Trophoblast cell (in vitro differentiated cells and primary cell): ENCODE measurements at regions not wholly inside any gene's neighbourhood (a gene's known extent, or its start where the extent isn't known, plus 50 kb on each side); places are given as distances from the start of the nearest gene placed in this dataset.

Experiments
- DNase-seq, 2 donors: peaks; one replicate each; pipeline ENCODE4 v3.0.0-alpha.2; 2016
- H2AFZ ChIP-seq: 2 replicates; pipeline ENCODE4 v1.6.1; 2013; ENCODE audit warnings: low read length, moderate library complexity, mild to moderate bottlenecking; ENCODE audit not compliant: insufficient read depth, poor library complexity
- H2AK5ac ChIP-seq: 2 replicates; pipeline ENCODE4 v1.6.1; 2013; ENCODE audit warnings: mild to moderate bottlenecking, low read length
- H2BK120ac ChIP-seq: 2 replicates; pipeline ENCODE4 v1.6.1; 2013; ENCODE audit warnings: low read length, mild to moderate bottlenecking, moderate library complexity; ENCODE audit not compliant: insufficient read depth, poor library complexity
- H2BK12ac ChIP-seq: 2 replicates; pipeline ENCODE4 v1.6.1; 2013; ENCODE audit warnings: mild to moderate bottlenecking, low read length, moderate library complexity
- H2BK5ac ChIP-seq: 2 replicates; pipeline ENCODE4 v1.6.1; 2013; ENCODE audit warnings: low read length, low read depth, moderate library complexity, mild to moderate bottlenecking; ENCODE audit not compliant: poor library complexity
- H3K14ac ChIP-seq: 2 replicates; pipeline ENCODE4 v1.6.1; 2013; ENCODE audit warnings: mild to moderate bottlenecking, low read length
- H3K18ac ChIP-seq: 2 replicates; pipeline ENCODE4 v1.6.1; 2013; ENCODE audit warnings: mild to moderate bottlenecking, low read length
- H3K23ac ChIP-seq: 2 replicates; pipeline ENCODE4 v1.6.1; 2013; ENCODE audit warnings: low read length
- H3K27ac ChIP-seq: 2 replicates; pipeline ENCODE4 v1.5.1; 2013; ENCODE audit warnings: low read depth, mild to moderate bottlenecking, inconsistent platforms, low read length, moderate library complexity
- H3K27me3 ChIP-seq: 2 replicates; pipeline ENCODE4 v1.6.1; 2013; ENCODE audit warnings: inconsistent platforms, mild to moderate bottlenecking, low read length, moderate library complexity; ENCODE audit not compliant: insufficient read depth
- H3K36me3 ChIP-seq, 2 experiments: 1 replicate in 1 of 2; 2 replicates in 1 of 2; pipeline ENCODE4 v1.6.1; 2013; ENCODE audit warnings: low read length in 2 of 2, mild to moderate bottlenecking in 2 of 2, moderate library complexity in 1 of 2; ENCODE audit not compliant: insufficient read depth in 2 of 2, control insufficient read depth in 1 of 2
- H3K4ac ChIP-seq: 2 replicates; pipeline ENCODE4 v1.6.1; 2013; ENCODE audit warnings: low read depth, mild to moderate bottlenecking, low read length, moderate library complexity
- H3K4me1 ChIP-seq, 2 experiments: 1 replicate in 1 of 2; 2 replicates in 1 of 2; pipeline ENCODE4 v1.6.1; 2013; ENCODE audit warnings: low read length in 2 of 2, mild to moderate bottlenecking in 2 of 2, moderate library complexity in 1 of 2; ENCODE audit not compliant: insufficient read depth in 2 of 2, control insufficient read depth in 1 of 2
- H3K4me2 ChIP-seq: 2 replicates; pipeline ENCODE4 v1.6.1; 2013; ENCODE audit warnings: inconsistent platforms, mild to moderate bottlenecking, low read length, moderate library complexity
- H3K4me3 ChIP-seq: 2 replicates; pipeline ENCODE4 v1.5.1; 2013; ENCODE audit warnings: mild to moderate bottlenecking, low read depth, low read length, inconsistent platforms
- H3K79me1 ChIP-seq: one replicate; pipeline ENCODE4 v1.6.1; 2013; ENCODE audit warnings: low read length
- H3K79me2 ChIP-seq: 2 replicates; pipeline ENCODE4 v1.6.1; 2013; ENCODE audit warnings: low read length, mild to moderate bottlenecking; ENCODE audit not compliant: control insufficient read depth, insufficient read depth, poor library complexity
- H3K9ac ChIP-seq: 2 replicates; pipeline ENCODE4 v1.6.1; 2013; ENCODE audit warnings: mild to moderate bottlenecking, low read length
- H3K9me3 ChIP-seq: 2 replicates; pipeline ENCODE4 v1.6.1; 2013; ENCODE audit warnings: low read depth, mild to moderate bottlenecking, control low read depth, inconsistent platforms, low read length; ENCODE audit not compliant: insufficient read depth
- H4K12ac ChIP-seq: 2 replicates; pipeline ENCODE4 v1.6.1; 2013; ENCODE audit warnings: low read depth, mild to moderate bottlenecking, low read length, moderate library complexity
- H4K8ac ChIP-seq: 2 replicates; pipeline ENCODE4 v1.6.1; 2013; ENCODE audit warnings: low read depth, mild to moderate bottlenecking, low read length, moderate library complexity
- H4K91ac ChIP-seq: one replicate; pipeline ENCODE4 v1.6.1; 2013; ENCODE audit warnings: low read depth, mild to moderate bottlenecking, low read length, moderate library complexity
- WGBS: extraction: QIAGEN DNeasy Blood & Tissue Kit; methylation state at CpG from one replicate; pipeline ENCODE4 v1.1.7; 2013; ENCODE audit warnings: missing lambda C conversion rate; ENCODE audit not compliant: insufficient read length, insufficient coverage; ENCODE audit errors: extremely low coverage; 5-methylcytosine and 5-hydroxymethylcytosine counted together

DNA sequence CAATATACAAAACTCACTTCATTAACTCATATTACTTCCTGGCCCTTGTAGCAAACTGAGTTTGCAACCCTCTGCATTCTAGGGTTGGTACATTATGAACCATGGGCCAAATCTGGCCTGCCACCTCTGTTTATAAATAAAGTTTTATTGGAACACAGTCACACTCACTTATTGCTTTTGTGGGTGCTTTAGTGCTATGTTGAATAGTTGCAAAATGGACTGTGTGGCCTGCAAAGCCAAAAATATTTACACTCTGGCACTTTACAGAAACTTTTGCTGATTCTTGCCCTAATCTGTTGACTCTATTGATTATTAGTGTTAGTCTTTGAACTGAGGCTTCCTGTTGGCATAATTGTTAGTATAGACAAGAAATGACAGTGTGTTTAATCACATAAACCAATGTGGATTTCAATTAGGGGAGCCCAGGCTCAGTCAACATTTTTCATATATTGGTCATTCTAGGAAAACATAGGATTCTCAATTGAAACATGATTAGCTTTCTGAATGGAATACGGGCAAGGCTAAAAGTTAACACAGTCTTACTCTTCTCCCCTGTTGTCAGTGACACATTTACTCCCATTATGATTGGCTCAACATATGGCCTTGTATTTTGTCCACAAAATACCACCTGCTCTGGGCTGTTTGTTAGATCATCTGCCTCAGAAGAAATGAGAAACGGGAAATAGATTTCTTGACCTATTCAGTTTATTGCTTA, 241.9 kb upstream of the ZFP64 start:
- H4K12ac ChIP-seq: no peak overlapping the region
- no CpG with 5 or more reads among the region's 2 CpGs for WGBS

DNA sequence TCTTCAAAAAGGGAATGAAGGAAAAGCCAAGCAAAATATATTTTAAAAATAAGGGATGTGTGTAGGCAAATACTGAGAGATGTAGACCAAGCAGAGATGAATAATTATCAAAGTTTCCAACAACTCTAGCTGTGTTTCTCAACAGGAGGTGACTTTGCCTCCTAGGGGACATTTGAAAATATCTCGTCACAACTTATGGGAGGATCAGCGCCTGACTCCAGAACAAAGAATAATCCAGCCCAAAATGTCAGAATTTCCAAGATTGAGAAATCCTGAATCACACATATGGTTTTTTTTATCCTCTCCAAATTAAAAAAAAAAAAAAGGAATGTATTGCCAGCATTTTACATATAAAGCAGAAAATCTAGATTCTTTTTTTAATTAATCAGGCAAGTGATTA, 241.2 kb upstream of the ZFP64 start:
- Histone ChIP-seq H2BK12ac (no peak overlapping the region), H3K79me2 (no peaks in the 10 kb centered on the region), H4K91ac (no peak overlapping the region), H3K4me1 (no peaks in the 10 kb centered on the region), H3K27me3 (no peaks in the 10 kb centered on the region), H3K36me3 (no peaks in the 10 kb centered on the region), H4K12ac (no peak overlapping the region), H4K8ac (no peak overlapping the region), H3K18ac (no peak overlapping the region), H3K23ac (no peak overlapping the region), H3K27ac (no peak overlapping the region), H2AK5ac (no peak overlapping the region), H3K9me3 (no peaks in the 10 kb centered on the region), H3K4me2 (no peak overlapping the region), H3K79me1 (no peaks in the 10 kb centered on the region), H2BK5ac (no peak overlapping the region), H3K4ac (no peak overlapping the region), H2BK120ac (no peak overlapping the region), H3K4me3 (no peak overlapping the region), H3K9ac (no peak overlapping the region), H3K14ac (no peak overlapping the region), H2AFZ (no peak overlapping the region)
- no CpG with 5 or more reads among the region's 2 CpGs for WGBS
- no peak for DNase-seq

More for the DNA sequence above, 241.9 kb upstream of the ZFP64 start:
- H2BK12ac ChIP-seq: no peak overlapping the region
- H3K9ac ChIP-seq: no peak overlapping the region
- H3K4ac ChIP-seq: no peak overlapping the region
- no peak overlapping the region for H3K23ac ChIP-seq
- no peaks in the 10 kb centered on the region for H3K36me3 ChIP-seq
- H4K8ac ChIP-seq: no peak overlapping the region
- H3K4me2 ChIP-seq: no peak overlapping the region
- H2AK5ac ChIP-seq: no peak overlapping the region
- H3K27me3 ChIP-seq: no peaks in the 10 kb centered on the region
- no peaks in the 10 kb centered on the region for H3K4me1 ChIP-seq
- no peak overlapping the region for H3K18ac ChIP-seq
- no peak overlapping the region for H2BK120ac ChIP-seq
- no peak overlapping the region for H4K91ac ChIP-seq
- no peak overlapping the region for H2BK5ac ChIP-seq
- no peaks in the 10 kb centered on the region for H3K79me2 ChIP-seq
- DNase-seq: no peak
- H3K9me3 ChIP-seq: no peaks in the 10 kb centered on the region
- H3K4me3 ChIP-seq: no peak overlapping the region
- H3K79me1 ChIP-seq: no peaks in the 10 kb centered on the region
- no peak overlapping the region for H2AFZ ChIP-seq
- no peak overlapping the region for H3K14ac ChIP-seq
- no peak overlapping the region for H3K27ac ChIP-seq

DNA sequence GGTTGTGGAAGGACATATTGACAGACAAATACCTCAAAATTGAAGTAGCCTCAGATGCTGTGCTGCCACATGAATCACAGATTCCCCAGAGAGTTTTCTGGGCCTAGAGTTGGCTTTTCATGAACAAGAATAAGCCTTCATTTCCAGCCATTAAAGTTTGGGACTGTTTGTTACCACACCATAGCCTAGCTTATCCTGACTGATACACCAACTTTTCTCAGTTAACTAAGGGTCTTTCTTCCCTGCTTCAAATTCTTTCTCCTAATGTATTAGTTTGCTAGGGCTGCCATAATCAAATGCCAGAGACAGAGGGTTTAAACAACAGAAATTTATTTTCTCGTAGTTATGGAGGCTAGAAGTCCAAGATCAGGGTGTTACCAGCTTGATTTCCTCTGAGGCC, 237.4 kb upstream of the ZFP64 start:
- no peak overlapping the region for H2AK5ac ChIP-seq
- no peak overlapping the region for H3K4ac ChIP-seq
- no peak overlapping the region for H4K91ac ChIP-seq
- H2AFZ ChIP-seq: no peak overlapping the region
- no peaks in the 10 kb centered on the region for H3K27me3 ChIP-seq
- no peak overlapping the region for H3K27ac ChIP-seq
- no peak overlapping the region for H3K23ac ChIP-seq
- no peak overlapping the region for H3K9ac ChIP-seq
- no peak overlapping the region for H4K12ac ChIP-seq
- H3K36me3 ChIP-seq: no peaks in the 10 kb centered on the region
- H2BK5ac ChIP-seq: no peak overlapping the region
- no peak overlapping the region for H3K14ac ChIP-seq
- H3K4me2 ChIP-seq: no peak overlapping the region
- peaks cover 2% of the 10 kb centered on the region for H3K9me3 ChIP-seq
- H2BK120ac ChIP-seq: no peak overlapping the region
- H3K4me3 ChIP-seq: no peak overlapping the region
- no peak overlapping the region for H4K8ac ChIP-seq
- no peaks in the 10 kb centered on the region for H3K79me1 ChIP-seq
- no CpG with 5 or more reads among the region's 1 CpG for WGBS
- H2BK12ac ChIP-seq: no peak overlapping the region
- no peak overlapping the region for H3K18ac ChIP-seq
- DNase-seq: no peak
- no peaks in the 10 kb centered on the region for H3K79me2 ChIP-seq
- no peaks in the 10 kb centered on the region for H3K4me1 ChIP-seq

DNA sequence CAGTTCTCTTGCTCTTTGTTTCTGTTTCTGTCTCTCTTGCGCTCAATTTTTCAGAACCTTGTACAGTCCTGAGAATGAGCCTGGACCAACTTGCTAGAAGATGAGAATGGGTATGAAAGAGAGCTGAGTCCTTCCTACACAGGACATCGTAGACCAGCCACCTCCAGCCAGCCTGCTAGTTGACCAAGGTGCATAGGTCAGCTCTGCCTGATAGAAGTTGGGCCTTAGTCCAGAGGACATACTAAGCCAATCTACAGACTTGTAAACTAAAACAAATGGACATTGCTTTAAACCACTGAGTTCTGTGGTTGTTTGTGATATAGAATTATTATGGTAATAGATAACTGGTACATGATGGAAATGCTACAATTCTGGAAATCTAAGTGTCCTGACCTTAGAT, 236.4 kb upstream of the ZFP64 start:
- Histone ChIP-seq H2AFZ (no peak overlapping the region), H3K18ac (no peak overlapping the region), H4K91ac (no peak overlapping the region), H4K12ac (no peak overlapping the region), H2BK12ac (no peak overlapping the region), H3K23ac (no peak overlapping the region), H3K79me1 (no peaks in the 10 kb centered on the region), H4K8ac (no peak overlapping the region), H3K27ac (no peak overlapping the region), H3K36me3 (no peaks in the 10 kb centered on the region), H3K14ac (no peak overlapping the region), H3K4me2 (no peak overlapping the region), H2AK5ac (no peak overlapping the region), H2BK120ac (no peak overlapping the region), H3K9me3 (peaks cover 5% of the 10 kb centered on the region), H3K9ac (no peak overlapping the region), H2BK5ac (no peak overlapping the region), H3K4ac (no peak overlapping the region), H3K79me2 (no peaks in the 10 kb centered on the region), H3K27me3 (no peaks in the 10 kb centered on the region), H3K4me3 (no peak overlapping the region), H3K4me1 (no peaks in the 10 kb centered on the region)
- no peak for DNase-seq
- no CpG with 5 or more reads among the region's 2 CpGs for WGBS
